ENCODE measurements at regions not wholly inside any gene's neighbourhood (a gene's known extent, or its start where the extent isn't known, plus 50 kb on each side); places are given as distances from the start of the nearest gene placed in this dataset.

- TF ChIP-seq POLR2AphosphoS5 (IDR thresholded peaks at IDR 0.05): no peak
- Histone ChIP-seq H3K27ac (no peak overlapping the region), H3K4me1 (replicated peaks) (no peaks in the 10 kb centered on the region), H3K27me3 (replicated peaks; ENCODE audit: insufficient read depth) (no peaks in the 10 kb centered on the region), H3K4me3 (no peak overlapping the region), H3K36me3 (no peaks in the 10 kb centered on the region), H3K9me3 (no peaks in the 10 kb centered on the region)
- DNase-seq (ENCODE audit: low spot score): no peak
- 29% methylated on average over 8 of the region's 8 CpGs for WGBS
- intact Hi-C loops (cut with DNase I): no loop called here
Measured at GRCh38 chr5:133814152-133814551, 154.3 kb downstream of the C5orf15 start.

- H3K4me3 ChIP-seq: no peak overlapping the region
- H3K9me3 ChIP-seq: no peaks in the 10 kb centered on the region
- no peak for TF ChIP-seq POLR2AphosphoS5 (IDR thresholded peaks at IDR 0.05)
- no peak for TF ChIP-seq CTCF (IDR thresholded peaks at IDR 0.05)
- no peak for TF ChIP-seq POLR2A (IDR thresholded peaks at IDR 0.05)
- intact Hi-C loops (cut with DNase I): no loop called here
- H3K36me3 ChIP-seq: no peaks in the 10 kb centered on the region
- 86% methylated on average over 3 of the region's 3 CpGs for whole genome bisulfite sequencing
- no peak overlapping the region for H3K27ac ChIP-seq
- no peak for DNase-seq (ENCODE audit: low spot score)
- H3K4me1 ChIP-seq (replicated peaks): no peaks in the 10 kb centered on the region
- no peaks in the 10 kb centered on the region for H3K27me3 ChIP-seq (replicated peaks; ENCODE audit: insufficient read depth)
Measured at GRCh38 chr5:133811168-133811567, 157.3 kb downstream of the C5orf15 start.

- no peaks in the 10 kb centered on the region for H3K4me1 ChIP-seq (replicated peaks)
- no peaks in the 10 kb centered on the region for H3K36me3 ChIP-seq
- no peak for DNase-seq (ENCODE audit: low spot score)
- no peaks in the 10 kb centered on the region for H3K9me3 ChIP-seq
- H3K27me3 ChIP-seq (replicated peaks; ENCODE audit: insufficient read depth): no peaks in the 10 kb centered on the region
- intact Hi-C loops (cut with DNase I): no loop called here
- no peak overlapping the region for H3K27ac ChIP-seq
- no peak overlapping the region for H3K4me3 ChIP-seq
- 100% methylated on average over 2 of the region's 2 CpGs for WGBS
- TF ChIP-seq POLR2A (IDR thresholded peaks at IDR 0.05): no peak
- no peak for TF ChIP-seq POLR2AphosphoS5 (IDR thresholded peaks at IDR 0.05)
- no peak for TF ChIP-seq CTCF (IDR thresholded peaks at IDR 0.05)
Measured at GRCh38 chr5:133809801-133810200, 158.6 kb downstream of the C5orf15 start.

- DNase-seq (ENCODE audit: low spot score): no peak
- WGBS: 28% methylated on average over 4 of the region's 4 CpGs
- no peak overlapping the region for H3K27ac ChIP-seq
- no peaks in the 10 kb centered on the region for H3K9me3 ChIP-seq
- no peaks in the 10 kb centered on the region for H3K36me3 ChIP-seq
- H3K4me1 ChIP-seq (replicated peaks): no peaks in the 10 kb centered on the region
- no peaks in the 10 kb centered on the region for H3K27me3 ChIP-seq (replicated peaks; ENCODE audit: insufficient read depth)
- no peak for TF ChIP-seq POLR2AphosphoS5 (IDR thresholded peaks at IDR 0.05)
- TF ChIP-seq CTCF (IDR thresholded peaks at IDR 0.05): no peak
- TF ChIP-seq POLR2A (IDR thresholded peaks at IDR 0.05): no peak
- no peak overlapping the region for H3K4me3 ChIP-seq
- intact Hi-C loops (cut with DNase I): no loop called here
Measured at GRCh38 chr5:133807348-133807747, 161.1 kb downstream of the C5orf15 start.

- TF ChIP-seq CTCF (IDR thresholded peaks at IDR 0.05): no peak
- no peak for TF ChIP-seq POLR2AphosphoS5 (IDR thresholded peaks at IDR 0.05)
- TF ChIP-seq POLR2A (IDR thresholded peaks at IDR 0.05): no peak
- Histone ChIP-seq H3K27ac (no peak overlapping the region), H3K27me3 (replicated peaks; ENCODE audit: insufficient read depth) (no peaks in the 10 kb centered on the region), H3K4me3 (no peak overlapping the region), H3K9me3 (no peaks in the 10 kb centered on the region), H3K36me3 (no peaks in the 10 kb centered on the region), H3K4me1 (replicated peaks) (no peaks in the 10 kb centered on the region)
- intact Hi-C loops (cut with DNase I): no loop called here
- 73% methylated on average over 3 of the region's 3 CpGs for WGBS
- DNase-seq (ENCODE audit: low spot score): no peak
Measured at GRCh38 chr5:133806847-133807246, 161.6 kb downstream of the C5orf15 start.

Measured in prostate gland (tissue), 2 donors.